ENCODE measurements at regions not wholly inside any gene's neighbourhood (a gene's known extent, or its start where the extent isn't known, plus 50 kb on each side); places are given as distances from the start of the nearest gene placed in this dataset.

- H3K9me3 Mint-ChIP-seq: no peaks in the 10 kb centered on the region; a peak in 1 of 5 replicates
- Histone ChIP-seq H2BK12ac (ENCODE audit: insufficient read length, low read depth, low read length) (no peak overlapping the region), H4K5ac (ENCODE audit: insufficient read length, low read depth, low read length) (no peak overlapping the region), H2BK20ac (ENCODE audit: low read depth, low read length, poor library complexity, severe bottlenecking) (no peak overlapping the region), H3K18ac (ENCODE audit: insufficient read length, low read depth, low read length) (no peak overlapping the region), H2BK15ac (ENCODE audit: low read depth, low read length) (no peak overlapping the region), H3K4me1 (ENCODE audit: insufficient read depth, low read length) (no peaks in the 10 kb centered on the region), H3K4ac (ENCODE audit: low read depth, low read length) (no peak overlapping the region), H3K56ac (ENCODE audit: insufficient read length, low read depth, low read length) (no peak overlapping the region), H3K23ac (ENCODE audit: insufficient read length, low read depth, low read length) (no peak overlapping the region), H3K9ac (ENCODE audit: extremely low read depth, insufficient read length, low read length) (no peak overlapping the region), H3K14ac (ENCODE audit: insufficient read depth, low read length) (no peak overlapping the region), H3K9me3 (ENCODE audit: control insufficient read depth, low read depth, low read length) (no peaks in the 10 kb centered on the region), H3K4me2 (ENCODE audit: insufficient read depth, insufficient read length, low read length) (no peak overlapping the region), H3K27me3 (ENCODE audit: insufficient read depth, low read length) (no peaks in the 10 kb centered on the region), H4K20me1 (ENCODE audit: control insufficient read depth, insufficient read depth, insufficient read length) (no peaks in the 10 kb centered on the region), H2AFZ (ENCODE audit: low read length) (no peak overlapping the region), H3K79me2 (ENCODE audit: insufficient read depth, low read length) (no peaks in the 10 kb centered on the region), H3T11ph (ENCODE audit: low read length) (no peak overlapping the region), H4K91ac (ENCODE audit: insufficient read length, low read depth, low read length) (no peak overlapping the region), H3K79me1 (ENCODE audit: insufficient read depth, low read depth, low read length, poor library complexity, severe bottlenecking) (no peaks in the 10 kb centered on the region), H3K23me2 (ENCODE audit: insufficient read length, low read depth, low read length, poor library complexity, severe bottlenecking) (no peaks in the 10 kb centered on the region), H4K8ac (replicated peaks; ENCODE audit: insufficient read length, low read depth, low read length) (no peak overlapping the region), H2BK5ac (ENCODE audit: insufficient read length, low read length) (no peak overlapping the region), H2BK120ac (ENCODE audit: low read depth, low read length, poor library complexity, severe bottlenecking) (no peak overlapping the region), H3K27ac (ENCODE audit: insufficient read length, low read depth, low read length) (no peak overlapping the region), H2AK5ac (ENCODE audit: insufficient read length, low read length) (no peak overlapping the region)
- DNase-seq: no peak
- no peak overlapping the region for H3K4me3 Mint-ChIP-seq
- no CpG with 5 or more reads among the region's 40 CpGs for WGBS (ENCODE audit: extremely low coverage, insufficient read length, low lambda C conversion rate)
- no peaks in the 10 kb centered on the region for H3K36me3 Mint-ChIP-seq (ENCODE audit: insufficient read depth in 1 of 3, low read depth in 3 of 3)
- no peaks in the 10 kb centered on the region for H3K4me1 Mint-ChIP-seq
- peaks cover 14% of the 10 kb centered on the region for H3K27me3 Mint-ChIP-seq (ENCODE audit: low read depth)
- H3K27ac Mint-ChIP-seq: no peak overlapping the region
- TF ChIP-seq CTCF (conservative IDR thresholded peaks at IDR 0.05): no peak
These were observed 227.4 kb downstream of the TEX29 start for GRCh38 chr13:111547726-111548273.
